Chondrocyte (in vitro differentiated cells): ENCODE measurements at regions not wholly inside any gene's neighbourhood (a gene's known extent, or its start where the extent isn't known, plus 50 kb on each side); places are given as distances from the start of the nearest gene placed in this dataset.

Experiments used
- DNase-seq: peaks from one replicate; pipeline ENCODE4 v3.0.0; 2021; ENCODE audit warnings: mixed read lengths, low spot score
- H3K27ac Mint-ChIP-seq: one replicate; pipeline ENCODE4 v1.8.0; 2021; ENCODE audit warnings: mild to moderate bottlenecking, moderate library complexity, mixed read lengths; ENCODE audit not compliant: unreplicated experiment
- H3K27me3 Mint-ChIP-seq: 2 replicates; pipeline ENCODE4 v1.8.0; 2021; ENCODE audit warnings: low read depth, mixed read lengths
- H3K36me3 Mint-ChIP-seq: 2 replicates; pipeline ENCODE4 v1.8.0; 2021; ENCODE audit warnings: low read depth, mixed read lengths
- H3K4me1 Mint-ChIP-seq: 2 replicates; pipeline ENCODE4 v1.8.0; 2021; ENCODE audit warnings: low read depth, mild to moderate bottlenecking, mixed read lengths
- H3K4me3 Mint-ChIP-seq: one replicate; pipeline ENCODE4 v1.8.0; 2021; ENCODE audit warnings: mild to moderate bottlenecking, moderate library complexity, mixed read lengths; ENCODE audit not compliant: unreplicated experiment
- H3K9me3 Mint-ChIP-seq: 2 replicates; pipeline ENCODE4 v1.8.0; 2021; ENCODE audit warnings: low read depth, mixed read lengths
- CTCF ChIP-seq: fragments of 200-600 bp; sonication (generic); IDR thresholded peaks from 2 replicates; pipeline ENCODE4 v1.5.0; 2021; ENCODE audit warnings: antibody characterized with exemption, mild to moderate bottlenecking, moderate library complexity

- Mint-ChIP-seq H3K27ac (no peak overlapping the region), H3K27me3 (no peaks in the 10 kb centered on the region)
- DNase-seq = no peak
Measured at GRCh38 chr6:112735129-112735528, 388.0 kb downstream of the RFPL4B start.

GRCh38 chr6:112739766-112740165 lies 392.6 kb downstream of the RFPL4B start:
- Mint-ChIP-seq H3K9me3 (peaks cover 11% of the 10 kb centered on the region), H3K27ac (no peak overlapping the region), H3K4me1 (peaks cover 32% of the 10 kb centered on the region), H3K4me3 (no peak overlapping the region), H3K36me3 (no peaks in the 10 kb centered on the region), H3K27me3 (no peaks in the 10 kb centered on the region)
- DNase-seq = no peak
- no peak for TF ChIP-seq CTCF

More at GRCh38 chr6:112735129-112735528, 388.0 kb downstream of the RFPL4B start:
- H3K4me3 Mint-ChIP-seq = no peak overlapping the region
- no peak for TF ChIP-seq CTCF
- H3K4me1 Mint-ChIP-seq = no peaks in the 10 kb centered on the region
- H3K36me3 Mint-ChIP-seq = no peaks in the 10 kb centered on the region
- peaks cover 11% of the 10 kb centered on the region for H3K9me3 Mint-ChIP-seq

GRCh38 chr6:112743323-112743722 lies 396.2 kb downstream of the RFPL4B start:
- no peak for TF ChIP-seq CTCF
- peak overlapping the region; percentile 37 for H3K27ac Mint-ChIP-seq

GRCh38 chr6:112744827-112745226 lies 397.7 kb downstream of the RFPL4B start:
- no peaks in the 10 kb centered on the region for H3K36me3 Mint-ChIP-seq
- peak overlapping the region; percentile 88 for H3K27ac Mint-ChIP-seq
- no peak for TF ChIP-seq CTCF
- H3K4me1 Mint-ChIP-seq = peaks cover 51% of the 10 kb centered on the region
- no peaks in the 10 kb centered on the region for H3K9me3 Mint-ChIP-seq
- no peak for DNase-seq
- no peak overlapping the region for H3K4me3 Mint-ChIP-seq
- no peaks in the 10 kb centered on the region for H3K27me3 Mint-ChIP-seq

More at GRCh38 chr6:112743323-112743722, 396.2 kb downstream of the RFPL4B start:
- H3K27me3 Mint-ChIP-seq = no peaks in the 10 kb centered on the region
- no peaks in the 10 kb centered on the region for H3K36me3 Mint-ChIP-seq
- peaks cover 3% of the 10 kb centered on the region for H3K9me3 Mint-ChIP-seq
- no peak overlapping the region for H3K4me3 Mint-ChIP-seq
- peaks cover 51% of the 10 kb centered on the region for H3K4me1 Mint-ChIP-seq
- DNase-seq = no peak

- no peaks in the 10 kb centered on the region for H3K36me3 Mint-ChIP-seq
- TF ChIP-seq CTCF = no peak
Measured at GRCh38 chr6:112745765-112746164, 398.6 kb downstream of the RFPL4B start.

More at GRCh38 chr6:112745765-112746164, 398.6 kb downstream of the RFPL4B start:
- H3K27me3 Mint-ChIP-seq = no peaks in the 10 kb centered on the region
- peaks cover 51% of the 10 kb centered on the region for H3K4me1 Mint-ChIP-seq
- DNase-seq = no peak
- no peak overlapping the region for H3K4me3 Mint-ChIP-seq
- peak overlapping the region; percentile 68 for H3K27ac Mint-ChIP-seq
- H3K9me3 Mint-ChIP-seq = no peaks in the 10 kb centered on the region
